ENCODE measurements at regions not wholly inside any gene's neighbourhood (a gene's known extent, or its start where the extent isn't known, plus 50 kb on each side); places are given as distances from the start of the nearest gene placed in this dataset.

DNA sequence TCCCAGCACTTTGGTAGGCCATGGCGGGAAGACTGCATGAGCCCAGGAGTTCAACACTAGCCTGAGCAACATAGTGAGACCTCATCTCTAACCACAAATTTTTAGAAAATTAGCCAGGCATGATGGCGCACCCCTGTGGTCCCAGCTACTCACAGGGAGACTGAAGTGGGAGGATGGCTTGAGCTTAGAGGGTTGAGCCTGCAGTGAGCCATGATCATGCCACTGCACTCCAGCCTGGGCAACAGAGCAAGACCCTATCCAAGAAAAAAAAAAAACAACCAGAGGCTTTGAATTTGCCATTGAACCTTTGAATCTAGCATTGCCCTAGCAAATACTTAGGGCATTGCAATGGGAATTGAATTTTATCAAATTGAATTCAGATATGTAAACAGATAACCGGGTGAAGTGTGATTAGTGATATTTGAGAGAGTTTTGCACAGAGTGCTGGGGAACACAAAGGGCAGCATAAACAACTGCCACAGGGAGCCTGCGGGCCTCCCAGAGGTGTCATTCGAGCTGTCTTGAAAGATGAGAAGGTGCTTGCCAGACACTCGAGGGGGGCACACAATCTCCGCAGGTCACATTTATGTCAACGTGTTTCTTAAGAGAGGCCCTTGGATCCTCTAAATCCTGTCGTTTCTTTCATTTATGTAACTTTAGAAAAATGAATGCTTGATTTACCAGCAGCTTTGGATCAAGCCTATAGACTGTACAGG lies 200.3 kb downstream of the AASDH start:
- TF ChIP-seq, protein P1, sequence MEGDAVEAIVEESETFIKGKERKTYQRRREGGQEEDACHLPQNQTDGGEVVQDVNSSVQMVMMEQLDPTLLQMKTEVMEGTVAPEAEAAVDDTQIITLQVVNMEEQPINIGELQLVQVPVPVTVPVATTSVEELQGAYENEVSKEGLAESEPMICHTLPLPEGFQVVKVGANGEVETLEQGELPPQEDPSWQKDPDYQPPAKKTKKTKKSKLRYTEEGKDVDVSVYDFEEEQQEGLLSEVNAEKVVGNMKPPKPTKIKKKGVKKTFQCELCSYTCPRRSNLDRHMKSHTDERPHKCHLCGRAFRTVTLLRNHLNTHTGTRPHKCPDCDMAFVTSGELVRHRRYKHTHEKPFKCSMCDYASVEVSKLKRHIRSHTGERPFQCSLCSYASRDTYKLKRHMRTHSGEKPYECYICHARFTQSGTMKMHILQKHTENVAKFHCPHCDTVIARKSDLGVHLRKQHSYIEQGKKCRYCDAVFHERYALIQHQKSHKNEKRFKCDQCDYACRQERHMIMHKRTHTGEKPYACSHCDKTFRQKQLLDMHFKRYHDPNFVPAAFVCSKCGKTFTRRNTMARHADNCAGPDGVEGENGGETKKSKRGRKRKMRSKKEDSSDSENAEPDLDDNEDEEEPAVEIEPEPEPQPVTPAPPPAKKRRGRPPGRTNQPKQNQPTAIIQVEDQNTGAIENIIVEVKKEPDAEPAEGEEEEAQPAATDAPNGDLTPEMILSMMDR (IDR thresholded peaks at IDR 0.05; ENCODE audit: insufficient read depth in 1 of 2, low read depth in 1 of 2, low read length in 1 of 2, severe bottlenecking in 1 of 2, unreplicated experiment in 1 of 2), result no peak
- Mint-ChIP-seq H3K9me3 (ENCODE audit: unreplicated experiment) (peaks cover 3% of the 10 kb centered on the region), H3K27ac (ENCODE audit: unreplicated experiment) (no peak overlapping the region), H3K27me3 (ENCODE audit: insufficient read depth, unreplicated experiment) (no peaks in the 10 kb centered on the region), H3K4me3 (ENCODE audit: unreplicated experiment) (no peak overlapping the region), H3K4me1 (ENCODE audit: low read depth, unreplicated experiment) (no peaks in the 10 kb centered on the region), H3K36me3 (ENCODE audit: insufficient read depth, unreplicated experiment) (no peaks in the 10 kb centered on the region)
- DNase-seq, result no peak
- Histone ChIP-seq H3K4me3 (ENCODE audit: low read depth, low read length) (no peak overlapping the region), H3K4me1 (no peaks in the 10 kb centered on the region), H3K27me3 (replicated peaks; ENCODE audit: control insufficient read depth, insufficient read depth, low read length) (no peaks in the 10 kb centered on the region), H3K36me3 (ENCODE audit: control insufficient read depth, insufficient read depth, low read length) (no peaks in the 10 kb centered on the region; the same call in 1 of the 2 replicates), H3K9me3 (no peaks in the 10 kb centered on the region)
- ChIA-PET CTCF (no interaction called here), POLR2A (no interaction called here)
- intact Hi-C loops (cut with micrococcal nuclease; ENCODE audit: unreplicated experiment), result no loop called here
- BruUV-seq (replicated peaks), result no TSS peak

DNA sequence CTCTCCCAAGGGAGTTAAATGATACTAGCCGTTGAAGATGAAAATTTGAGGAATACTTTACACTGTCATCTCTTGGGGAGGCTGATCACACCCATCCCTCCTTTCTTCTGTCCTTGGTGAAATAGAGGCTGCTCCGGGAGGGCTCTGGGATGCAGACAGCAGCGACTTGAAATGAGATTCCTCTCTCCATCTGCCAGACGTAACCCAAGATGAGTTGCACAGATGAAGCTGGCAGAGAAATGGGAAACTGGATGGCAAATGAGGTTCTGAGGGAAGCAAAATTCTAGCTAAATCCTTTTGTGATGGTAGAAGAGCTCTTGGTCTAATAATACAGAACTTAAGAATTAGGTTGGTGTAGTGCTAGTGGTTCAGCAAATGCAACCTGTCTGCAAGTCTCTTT lies 201.4 kb downstream of the AASDH start:
- H3K4me1 ChIP-seq, result no peaks in the 10 kb centered on the region
- no peaks in the 10 kb centered on the region for H3K4me1 Mint-ChIP-seq (ENCODE audit: low read depth, unreplicated experiment)
- H3K27me3 ChIP-seq (replicated peaks; ENCODE audit: control insufficient read depth, insufficient read depth, low read length), result no peaks in the 10 kb centered on the region
- intact Hi-C loops (cut with micrococcal nuclease; ENCODE audit: unreplicated experiment), result no loop called here
- H3K27ac Mint-ChIP-seq (ENCODE audit: unreplicated experiment), result no peak overlapping the region
- ChIA-PET CTCF (no interaction called here), POLR2A (no interaction called here)
- H3K36me3 ChIP-seq (ENCODE audit: control insufficient read depth, insufficient read depth, low read length), result no peaks in the 10 kb centered on the region; the same call in 1 of the 2 replicates
- H3K4me3 ChIP-seq (ENCODE audit: low read depth, low read length), result no peak overlapping the region
- DNase-seq, result no peak
- H3K36me3 Mint-ChIP-seq (ENCODE audit: insufficient read depth, unreplicated experiment), result no peaks in the 10 kb centered on the region
- no peaks in the 10 kb centered on the region for H3K9me3 Mint-ChIP-seq (ENCODE audit: unreplicated experiment)
- BruUV-seq (replicated peaks), result no TSS peak
- TF ChIP-seq, protein P1 (IDR thresholded peaks at IDR 0.05; ENCODE audit: insufficient read depth in 1 of 2, low read depth in 1 of 2, low read length in 1 of 2, severe bottlenecking in 1 of 2, unreplicated experiment in 1 of 2), result no peak
- H3K4me3 Mint-ChIP-seq (ENCODE audit: unreplicated experiment), result no peak overlapping the region
- H3K9me3 ChIP-seq, result no peaks in the 10 kb centered on the region
- H3K27me3 Mint-ChIP-seq (ENCODE audit: insufficient read depth, unreplicated experiment), result no peaks in the 10 kb centered on the region

DNA sequence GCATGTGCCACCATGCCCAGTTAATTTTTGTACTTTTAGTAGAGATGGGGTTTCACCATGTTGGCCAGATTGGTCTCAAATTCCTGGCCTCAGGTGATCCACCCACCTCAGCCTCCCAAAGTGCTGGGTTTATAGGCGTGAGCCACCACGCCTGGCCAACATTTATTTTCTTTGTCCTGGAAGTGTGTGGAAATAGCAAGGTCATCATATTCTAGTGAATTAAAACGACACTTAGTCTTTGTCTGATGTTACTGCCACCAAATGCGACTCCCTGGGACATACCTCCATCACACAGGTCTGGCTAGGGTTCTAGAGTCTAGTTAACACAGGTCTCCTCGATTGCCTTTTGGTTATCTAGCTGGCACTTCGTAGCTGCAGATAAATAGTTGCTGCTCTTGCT lies 203.1 kb downstream of the AASDH start:
- no peak overlapping the region for H3K4me3 ChIP-seq (ENCODE audit: low read depth, low read length)
- CTCF ChIA-PET, result no interaction called here
- no peaks in the 10 kb centered on the region for H3K27me3 ChIP-seq (replicated peaks; ENCODE audit: control insufficient read depth, insufficient read depth, low read length)
- intact Hi-C loops (cut with micrococcal nuclease; ENCODE audit: unreplicated experiment), result no loop called here
- POLR2A ChIA-PET, result no interaction called here
- no peaks in the 10 kb centered on the region for H3K36me3 ChIP-seq (ENCODE audit: control insufficient read depth, insufficient read depth, low read length)
- Mint-ChIP-seq H3K27me3 (ENCODE audit: insufficient read depth, unreplicated experiment) (no peaks in the 10 kb centered on the region), H3K9me3 (ENCODE audit: unreplicated experiment) (no peaks in the 10 kb centered on the region), H3K36me3 (ENCODE audit: insufficient read depth, unreplicated experiment) (no peaks in the 10 kb centered on the region), H3K4me3 (ENCODE audit: unreplicated experiment) (no peak overlapping the region), H3K27ac (ENCODE audit: unreplicated experiment) (no peak overlapping the region), H3K4me1 (ENCODE audit: low read depth, unreplicated experiment) (no peaks in the 10 kb centered on the region)
- H3K9me3 ChIP-seq, result no peaks in the 10 kb centered on the region
- no TSS peak for BruUV-seq (replicated peaks)
- no peaks in the 10 kb centered on the region for H3K4me1 ChIP-seq
- no peak for DNase-seq
- TF ChIP-seq, protein P1 (IDR thresholded peaks at IDR 0.05; ENCODE audit: insufficient read depth in 1 of 2, low read depth in 1 of 2, low read length in 1 of 2, severe bottlenecking in 1 of 2, unreplicated experiment in 1 of 2), result no peak

Data from Caco-2 (cell line).